IPS-18a (cell line): ENCODE measurements at regions not wholly inside any gene's neighbourhood (a gene's known extent, or its start where the extent isn't known, plus 50 kb on each side); places are given as distances from the start of the nearest gene placed in this dataset.

ENCODE experiments used
- H3K27ac ChIP-seq: one replicate; pipeline ENCODE4 v1.5.1; 2013; ENCODE audit warnings: low read length
- H3K27me3 ChIP-seq: one replicate; pipeline ENCODE4 v1.6.1; 2013; ENCODE audit warnings: mild to moderate bottlenecking, low read length; ENCODE audit not compliant: control insufficient read depth, insufficient read depth
- H3K36me3 ChIP-seq: one replicate; pipeline ENCODE4 v1.6.1; 2013; ENCODE audit warnings: low read depth, low read length; ENCODE audit not compliant: control insufficient read depth
- H3K4me1 ChIP-seq: one replicate; pipeline ENCODE4 v1.6.1; 2013; ENCODE audit warnings: low read depth, low read length; ENCODE audit not compliant: control insufficient read depth
- H3K4me3 ChIP-seq: one replicate; pipeline ENCODE4 v1.5.1; 2013; ENCODE audit warnings: low read length
- H3K9ac ChIP-seq: one replicate; pipeline ENCODE4 v1.6.1; 2013; ENCODE audit warnings: mild to moderate bottlenecking, low read length, moderate library complexity
- H3K9me3 ChIP-seq: one replicate; pipeline ENCODE4 v1.6.1; 2013; ENCODE audit warnings: low read depth, low read length; ENCODE audit not compliant: control insufficient read depth

- Histone ChIP-seq H3K4me1 (no peaks in the 10 kb centered on the region), H3K27me3 (no peaks in the 10 kb centered on the region), H3K9me3 (peaks cover 14% of the 10 kb centered on the region), H3K36me3 (no peaks in the 10 kb centered on the region), H3K27ac (no peak overlapping the region), H3K4me3 (no peak overlapping the region), H3K9ac (no peak overlapping the region)
Observed at GRCh38 chr5:9864791-9865190, 234.6 kb upstream of the TAS2R1 start.

GRCh38 chr5:9863486-9863885, 233.3 kb upstream of the TAS2R1 start:
- Histone ChIP-seq H3K4me1 (no peaks in the 10 kb centered on the region), H3K36me3 (no peaks in the 10 kb centered on the region), H3K27me3 (no peaks in the 10 kb centered on the region)

GRCh38 chr5:9861666-9862256, 231.6 kb upstream of the TAS2R1 start:
- Histone ChIP-seq H3K36me3 (no peaks in the 10 kb centered on the region), H3K9ac (no peak overlapping the region), H3K4me3 (no peak overlapping the region), H3K27me3 (no peaks in the 10 kb centered on the region), H3K9me3 (peaks cover 14% of the 10 kb centered on the region), H3K4me1 (no peaks in the 10 kb centered on the region), H3K27ac (no peak overlapping the region)

More at GRCh38 chr5:9863486-9863885, 233.3 kb upstream of the TAS2R1 start:
- H3K27ac ChIP-seq: no peak overlapping the region
- no peak overlapping the region for H3K9ac ChIP-seq
- no peak overlapping the region for H3K4me3 ChIP-seq
- peaks cover 14% of the 10 kb centered on the region for H3K9me3 ChIP-seq

GRCh38 chr5:9859808-9860207, 229.7 kb upstream of the TAS2R1 start:
- Histone ChIP-seq H3K4me3 (no peak overlapping the region), H3K9ac (no peak overlapping the region), H3K27me3 (no peaks in the 10 kb centered on the region), H3K36me3 (no peaks in the 10 kb centered on the region), H3K27ac (no peak overlapping the region), H3K4me1 (no peaks in the 10 kb centered on the region), H3K9me3 (no peaks in the 10 kb centered on the region)

- H3K27ac ChIP-seq: no peak overlapping the region
- H3K27me3 ChIP-seq: no peaks in the 10 kb centered on the region
- no peak overlapping the region for H3K4me3 ChIP-seq
Observed at GRCh38 chr5:9858043-9858442, 227.9 kb upstream of the TAS2R1 start.

GRCh38 chr5:9853309-9853708, 223.2 kb upstream of the TAS2R1 start:
- no peaks in the 10 kb centered on the region for H3K9me3 ChIP-seq
- no peaks in the 10 kb centered on the region for H3K27me3 ChIP-seq
- H3K4me1 ChIP-seq: no peaks in the 10 kb centered on the region
- H3K4me3 ChIP-seq: no peak overlapping the region
- no peak overlapping the region for H3K9ac ChIP-seq
- no peak overlapping the region for H3K27ac ChIP-seq
- H3K36me3 ChIP-seq: no peaks in the 10 kb centered on the region

More at GRCh38 chr5:9858043-9858442, 227.9 kb upstream of the TAS2R1 start:
- no peaks in the 10 kb centered on the region for H3K4me1 ChIP-seq
- H3K9me3 ChIP-seq: no peaks in the 10 kb centered on the region
- no peak overlapping the region for H3K9ac ChIP-seq
- H3K36me3 ChIP-seq: no peaks in the 10 kb centered on the region

GRCh38 chr5:9852671-9853070, 222.5 kb upstream of the TAS2R1 start:
- Histone ChIP-seq H3K9ac (no peak overlapping the region), H3K27ac (no peak overlapping the region), H3K4me3 (no peak overlapping the region), H3K4me1 (no peaks in the 10 kb centered on the region), H3K9me3 (no peaks in the 10 kb centered on the region), H3K36me3 (no peaks in the 10 kb centered on the region), H3K27me3 (no peaks in the 10 kb centered on the region)

GRCh38 chr5:9851458-9851857, 221.3 kb upstream of the TAS2R1 start:
- no peaks in the 10 kb centered on the region for H3K4me1 ChIP-seq
- H3K27me3 ChIP-seq: no peaks in the 10 kb centered on the region
- no peak overlapping the region for H3K9ac ChIP-seq
- no peak overlapping the region for H3K4me3 ChIP-seq
- no peaks in the 10 kb centered on the region for H3K9me3 ChIP-seq
- no peaks in the 10 kb centered on the region for H3K36me3 ChIP-seq
- no peak overlapping the region for H3K27ac ChIP-seq

- Histone ChIP-seq H3K27ac (no peak overlapping the region), H3K4me1 (no peaks in the 10 kb centered on the region), H3K9ac (no peak overlapping the region), H3K27me3 (no peaks in the 10 kb centered on the region), H3K36me3 (no peaks in the 10 kb centered on the region), H3K4me3 (no peak overlapping the region), H3K9me3 (no peaks in the 10 kb centered on the region)
Observed at GRCh38 chr5:9850456-9850855, 220.3 kb upstream of the TAS2R1 start.

- no peaks in the 10 kb centered on the region for H3K36me3 ChIP-seq
- H3K9me3 ChIP-seq: no peaks in the 10 kb centered on the region
Observed at GRCh38 chr5:9847631-9848030, 217.5 kb upstream of the TAS2R1 start.

GRCh38 chr5:9845185-9845584, 215.0 kb upstream of the TAS2R1 start:
- H3K9ac ChIP-seq: no peak overlapping the region
- no peaks in the 10 kb centered on the region for H3K4me1 ChIP-seq
- no peak overlapping the region for H3K27ac ChIP-seq
- peaks cover 6% of the 10 kb centered on the region for H3K9me3 ChIP-seq
- no peaks in the 10 kb centered on the region for H3K27me3 ChIP-seq
- no peaks in the 10 kb centered on the region for H3K36me3 ChIP-seq
- no peak overlapping the region for H3K4me3 ChIP-seq

More at GRCh38 chr5:9847631-9848030, 217.5 kb upstream of the TAS2R1 start:
- no peak overlapping the region for H3K9ac ChIP-seq
- H3K27me3 ChIP-seq: no peaks in the 10 kb centered on the region
- H3K4me1 ChIP-seq: no peaks in the 10 kb centered on the region
- H3K4me3 ChIP-seq: no peak overlapping the region
- H3K27ac ChIP-seq: no peak overlapping the region

GRCh38 chr5:9841516-9842170, 211.5 kb upstream of the TAS2R1 start:
- H3K9ac ChIP-seq: no peak overlapping the region
- H3K4me1 ChIP-seq: no peaks in the 10 kb centered on the region
- H3K4me3 ChIP-seq: no peak overlapping the region
- H3K27me3 ChIP-seq: no peaks in the 10 kb centered on the region
- H3K9me3 ChIP-seq: peaks cover 6% of the 10 kb centered on the region
- H3K27ac ChIP-seq: no peak overlapping the region
- H3K36me3 ChIP-seq: no peaks in the 10 kb centered on the region
